Activated naive CD4-positive, alpha-beta T cell treated with anti-CD3 and anti-CD28 coated beads, Interleukin-2, amount 50 U/mL, for 72 hours (primary cell): ENCODE measurements at regions not wholly inside any gene's neighbourhood (a gene's known extent, or its start where the extent isn't known, plus 50 kb on each side); places are given as distances from the start of the nearest gene placed in this dataset.

Experiments
- ATAC-seq, 2 donors: fragments of 150-1000 bp; cut with Tn5 transposase; 2 replicates each; pipeline ENCODE4 v1.10.0; 2021; ENCODE audit warnings: mild to moderate bottlenecking in 2 of 2, moderate library complexity in 2 of 2
- DNase-seq, 2 donors: peaks; one replicate each; pipeline ENCODE4 v3.0.0; 2021 to 2022; ENCODE audit warnings: low spot score in 2 of 2
- H3K27ac Mint-ChIP-seq, 2 donors: one replicate each; pipeline ENCODE4 v1.8.0; 2022; ENCODE audit warnings: mild to moderate bottlenecking in 2 of 2, mixed read lengths in 2 of 2
- H3K36me3 Mint-ChIP-seq, 2 donors: one replicate each; pipeline ENCODE4 v1.8.0; 2022; ENCODE audit warnings: mixed read lengths in 2 of 2
- H3K9me3 Mint-ChIP-seq, 2 donors: one replicate each; pipeline ENCODE4 v1.8.0; 2022; ENCODE audit warnings: mixed read lengths in 2 of 2

GRCh38 chr14:62081951-62082350, 319.7 kb downstream of the SNAPC1 start:
- H3K27ac Mint-ChIP-seq = peak overlapping the region in 1 of 2 donors; percentile 13
- DNase-seq = no peak
- H3K9me3 Mint-ChIP-seq = peaks cover 0 to 3% of the 10 kb centered on the region in 2 donors
- H3K36me3 Mint-ChIP-seq = peaks cover 7 to 9% of the 10 kb centered on the region in 2 donors
- ATAC-seq = no peak

DNA sequence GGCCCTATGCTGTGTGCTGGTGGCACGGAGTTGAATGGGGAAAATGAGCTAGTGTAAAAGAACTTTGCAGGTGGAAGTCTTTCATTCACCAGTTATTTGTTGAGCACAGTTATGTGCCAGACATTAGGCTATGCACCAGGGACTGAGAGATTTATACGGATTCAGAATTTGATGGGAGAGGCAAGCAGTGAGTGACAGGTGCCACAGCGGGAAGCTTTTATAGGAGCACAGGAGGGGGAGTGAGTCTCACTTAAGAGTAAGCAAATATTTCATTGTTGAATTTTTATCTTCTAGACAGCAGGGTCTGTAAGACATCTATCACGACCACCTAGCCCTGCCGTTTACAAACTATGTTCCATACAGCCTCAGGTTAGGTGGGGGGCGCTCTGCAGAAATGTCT, 320.6 kb downstream of the SNAPC1 start:
- H3K36me3 Mint-ChIP-seq = peaks cover 7 to 9% of the 10 kb centered on the region in 2 donors
- peaks cover 0 to 3% of the 10 kb centered on the region in 2 donors for H3K9me3 Mint-ChIP-seq
- DNase-seq = no peak
- no peak for ATAC-seq
- H3K27ac Mint-ChIP-seq = no peak overlapping the region

DNA sequence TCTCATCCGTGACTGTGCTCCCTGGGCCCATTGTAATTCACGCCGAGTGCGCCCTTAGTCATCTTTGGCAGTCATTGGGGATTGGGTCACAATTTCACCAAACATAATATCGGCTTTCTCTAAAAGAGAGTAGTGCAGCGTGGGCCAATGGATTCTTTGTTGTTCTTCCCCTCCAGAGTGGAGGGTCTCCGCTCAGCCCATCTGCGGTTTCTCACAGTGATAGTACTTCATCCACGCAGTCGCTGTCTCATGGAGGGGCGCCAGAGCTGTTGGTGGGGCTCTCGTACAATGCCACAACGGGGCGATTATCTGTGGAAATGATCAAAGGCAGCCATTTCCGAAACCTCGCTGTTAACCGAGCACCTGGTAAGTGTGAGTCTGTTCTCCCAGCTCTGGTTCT, 321.8 kb downstream of the SNAPC1 start:
- no peak overlapping the region for H3K27ac Mint-ChIP-seq
- peaks cover 7 to 9% of the 10 kb centered on the region in 2 donors for H3K36me3 Mint-ChIP-seq
- peaks cover 0 to 3% of the 10 kb centered on the region in 2 donors for H3K9me3 Mint-ChIP-seq
- no peak for ATAC-seq
- DNase-seq = no peak

- Mint-ChIP-seq H3K27ac (no peak overlapping the region), H3K36me3 (peaks cover 9 to 15% of the 10 kb centered on the region in 2 donors), H3K9me3 (peaks cover 3 to 5% of the 10 kb centered on the region in 2 donors)
- ATAC-seq (no peak), DNase-seq (no peak)
These were observed 325.0 kb downstream of the SNAPC1 start for GRCh38 chr14:62087191-62087590.

GRCh38 chr14:62093736-62094135, 331.5 kb downstream of the SNAPC1 start:
- H3K27ac Mint-ChIP-seq = no peak overlapping the region
- DNase-seq = no peak
- no peak for ATAC-seq
- H3K36me3 Mint-ChIP-seq = peaks cover 0 to 8% of the 10 kb centered on the region in 2 donors
- peaks cover 0 to 5% of the 10 kb centered on the region in 2 donors for H3K9me3 Mint-ChIP-seq

DNA sequence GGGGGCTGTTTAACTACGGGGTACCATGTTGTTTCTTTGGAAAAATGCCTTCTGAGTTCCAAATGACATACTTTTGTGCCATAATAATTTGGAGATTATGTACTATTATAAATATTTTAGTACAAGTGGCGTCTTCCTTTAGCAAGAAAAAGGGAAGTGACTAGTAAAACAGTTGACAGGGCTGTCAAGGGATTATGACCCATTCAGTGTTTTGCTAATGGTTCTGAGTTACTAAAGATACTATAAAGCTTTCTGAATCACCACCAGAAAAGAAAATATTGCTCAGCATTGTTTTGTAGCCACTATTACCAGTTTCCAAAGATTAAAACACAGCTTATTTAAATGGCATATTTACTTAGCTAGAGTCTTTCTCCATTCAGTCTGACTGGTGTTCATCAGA, 334.9 kb downstream of the SNAPC1 start:
- ATAC-seq = no peak
- Mint-ChIP-seq H3K36me3 (no peaks in the 10 kb centered on the region), H3K27ac (no peak overlapping the region), H3K9me3 (no peaks in the 10 kb centered on the region)
- no peak for DNase-seq

GRCh38 chr14:62097824-62098223, 335.6 kb downstream of the SNAPC1 start:
- H3K36me3 Mint-ChIP-seq = no peaks in the 10 kb centered on the region
- H3K9me3 Mint-ChIP-seq = no peaks in the 10 kb centered on the region
- no peak for ATAC-seq
- no peak overlapping the region for H3K27ac Mint-ChIP-seq
- DNase-seq = no peak

GRCh38 chr14:62098357-62098756, 336.1 kb downstream of the SNAPC1 start:
- no peak for ATAC-seq
- no peak overlapping the region for H3K27ac Mint-ChIP-seq
- DNase-seq = no peak

GRCh38 chr14:62099091-62099490, 336.9 kb downstream of the SNAPC1 start:
- Mint-ChIP-seq H3K9me3 (no peaks in the 10 kb centered on the region), H3K36me3 (no peaks in the 10 kb centered on the region), H3K27ac (no peak overlapping the region)
- ATAC-seq = no peak
- no peak for DNase-seq

More at GRCh38 chr14:62098357-62098756, 336.1 kb downstream of the SNAPC1 start:
- no peaks in the 10 kb centered on the region for H3K9me3 Mint-ChIP-seq
- no peaks in the 10 kb centered on the region for H3K36me3 Mint-ChIP-seq

- Mint-ChIP-seq H3K27ac (no peak overlapping the region), H3K36me3 (no peaks in the 10 kb centered on the region), H3K9me3 (no peaks in the 10 kb centered on the region)
- DNase-seq (no peak), ATAC-seq (peak in 1 of 2 donors; percentile 77)
These were observed 339.0 kb downstream of the SNAPC1 start for GRCh38 chr14:62101189-62101588.

DNA sequence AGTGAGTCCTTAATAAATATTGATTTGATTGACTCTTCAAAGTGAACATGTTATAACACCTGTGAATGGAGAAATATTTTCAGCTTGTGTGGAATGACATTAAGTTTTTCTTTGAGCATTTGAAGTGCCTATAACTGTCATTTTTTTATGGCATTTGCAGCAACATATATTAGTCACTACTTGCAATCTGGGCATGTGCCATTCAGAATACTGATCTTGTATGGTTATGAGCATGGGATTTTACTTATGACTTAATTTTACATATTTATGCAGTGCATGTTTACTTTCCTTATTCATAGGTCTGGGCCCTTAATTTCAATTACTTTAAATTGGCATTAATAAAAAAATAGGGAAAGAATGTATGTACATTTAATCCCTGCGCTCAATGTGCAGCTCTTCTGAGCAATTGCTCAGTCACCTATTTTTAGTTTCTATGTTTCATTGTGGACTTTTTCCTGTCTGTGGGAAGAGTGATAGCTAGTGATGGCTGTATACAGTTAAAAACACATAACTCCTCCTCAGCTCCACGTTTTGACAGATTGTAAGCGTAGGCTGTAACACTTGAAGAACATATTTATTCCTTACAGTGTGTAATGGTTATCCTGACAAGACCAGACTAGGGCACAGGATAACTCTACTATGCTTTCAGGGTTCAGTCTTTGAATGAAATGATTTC, 339.6 kb downstream of the SNAPC1 start:
- peak in 1 of 2 donors; percentile 67 for ATAC-seq
- no peaks in the 10 kb centered on the region for H3K36me3 Mint-ChIP-seq
- H3K27ac Mint-ChIP-seq = no peak overlapping the region
- no peak for DNase-seq
- H3K9me3 Mint-ChIP-seq = no peaks in the 10 kb centered on the region

DNA sequence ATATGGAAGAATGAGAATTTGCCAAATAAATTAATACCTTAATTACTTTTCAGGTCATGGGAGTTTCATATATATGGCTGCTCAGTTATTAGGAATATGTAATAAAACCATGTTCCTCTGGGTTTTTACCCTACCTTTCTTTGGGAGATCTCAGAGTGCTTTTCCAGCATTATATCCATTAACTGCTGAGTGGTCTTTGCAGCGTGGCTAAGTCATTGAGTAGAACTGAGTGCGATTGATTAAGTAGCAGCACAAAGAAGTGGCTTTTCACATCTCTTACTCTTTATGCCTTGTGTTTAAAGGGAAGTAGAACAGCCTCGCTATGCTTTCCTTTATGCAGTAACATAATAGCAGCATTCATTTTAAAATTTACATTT, 340.1 kb downstream of the SNAPC1 start:
- ATAC-seq = no peak
- no peaks in the 10 kb centered on the region for H3K9me3 Mint-ChIP-seq
- H3K27ac Mint-ChIP-seq = no peak overlapping the region

DNA sequence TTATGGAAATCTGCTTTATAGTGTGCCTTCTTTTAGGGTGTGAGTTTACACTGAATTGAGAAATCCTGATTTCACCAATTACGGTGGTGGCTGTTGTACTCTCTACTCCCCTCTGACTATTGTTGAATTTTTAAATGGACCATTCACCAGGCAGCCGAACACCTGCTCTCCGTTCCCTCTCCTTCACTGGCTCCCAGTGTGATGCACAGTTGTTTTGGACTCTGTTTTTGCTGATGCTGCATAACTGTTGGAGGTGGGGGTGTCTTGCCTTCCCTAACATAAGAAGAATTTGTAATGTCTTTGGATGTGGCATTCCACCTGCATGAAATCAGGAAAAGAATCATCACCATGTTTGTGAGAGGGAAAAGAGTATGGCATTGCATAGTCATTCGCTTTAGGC, 341.2 kb downstream of the SNAPC1 start:
- no peak overlapping the region for H3K27ac Mint-ChIP-seq
- DNase-seq = no peak
- H3K9me3 Mint-ChIP-seq = no peaks in the 10 kb centered on the region
- no peaks in the 10 kb centered on the region for H3K36me3 Mint-ChIP-seq
- ATAC-seq = no peak

More for the DNA sequence above, 340.1 kb downstream of the SNAPC1 start:
- H3K36me3 Mint-ChIP-seq = no peaks in the 10 kb centered on the region
- DNase-seq = no peak

DNA sequence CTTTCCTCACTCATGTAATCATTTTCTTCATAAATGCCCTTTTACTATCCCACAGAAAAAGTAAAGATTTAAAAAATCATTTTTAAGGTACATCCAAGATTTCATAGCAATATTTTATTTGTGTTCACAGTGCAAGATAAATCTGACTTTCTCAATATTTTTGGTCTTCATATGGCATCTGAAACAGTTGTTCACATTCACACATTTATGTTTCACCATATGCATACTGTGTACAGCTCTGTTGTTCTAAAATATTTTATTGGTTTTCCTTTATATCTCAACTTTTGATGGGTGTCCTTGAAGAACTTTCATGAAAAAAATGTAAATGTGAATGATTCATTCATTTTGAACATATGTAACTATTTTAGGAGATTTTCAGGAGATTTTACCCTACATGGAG, 348.7 kb downstream of the SNAPC1 start:
- Mint-ChIP-seq H3K9me3 (no peaks in the 10 kb centered on the region), H3K27ac (no peak overlapping the region), H3K36me3 (no peaks in the 10 kb centered on the region)
- ATAC-seq (no peak), DNase-seq (no peak)

DNA sequence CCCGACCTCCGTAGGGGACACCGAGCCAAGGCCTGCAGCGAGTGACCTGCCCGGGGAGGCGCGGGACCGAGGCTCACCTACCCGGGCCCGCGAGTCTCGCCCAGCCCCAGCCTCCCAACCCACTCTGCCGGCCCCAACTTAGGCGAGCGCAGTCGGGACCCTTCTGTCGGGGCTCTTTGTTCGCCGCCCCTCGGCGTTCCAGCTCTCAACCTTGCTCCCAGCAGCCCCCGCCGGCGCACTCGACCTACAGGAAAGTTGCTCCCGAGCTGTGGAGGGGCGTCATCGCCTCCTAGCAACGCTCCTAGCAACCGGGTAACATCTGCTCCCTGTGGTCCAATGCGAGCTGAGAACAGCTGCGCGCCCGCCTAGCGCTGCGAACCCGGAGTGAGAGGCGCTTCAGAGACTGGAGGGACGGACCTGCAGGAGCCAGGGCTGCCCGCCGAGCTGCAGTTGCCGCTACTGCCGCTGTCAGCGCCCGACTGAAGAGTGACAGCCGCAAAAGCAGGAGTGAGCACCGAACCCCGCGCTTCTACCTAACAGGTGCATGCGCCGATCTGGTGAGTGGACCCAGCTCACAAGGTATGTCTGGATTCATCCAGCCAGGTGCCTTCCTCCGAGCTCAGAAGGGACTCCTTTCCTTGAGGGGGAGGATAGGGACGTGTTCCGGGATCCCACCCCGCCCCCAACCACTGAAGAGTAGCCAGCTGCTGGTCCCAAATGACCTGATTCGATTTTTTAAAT, 355.0 kb downstream of the SNAPC1 start:
- ATAC-seq (peak; percentile 63 to 98), DNase-seq (peak in 1 of 2 donors; percentile 65)
- H3K36me3 Mint-ChIP-seq = no peaks in the 10 kb centered on the region
- no peak overlapping the region for H3K27ac Mint-ChIP-seq
- H3K9me3 Mint-ChIP-seq = no peaks in the 10 kb centered on the region

DNA sequence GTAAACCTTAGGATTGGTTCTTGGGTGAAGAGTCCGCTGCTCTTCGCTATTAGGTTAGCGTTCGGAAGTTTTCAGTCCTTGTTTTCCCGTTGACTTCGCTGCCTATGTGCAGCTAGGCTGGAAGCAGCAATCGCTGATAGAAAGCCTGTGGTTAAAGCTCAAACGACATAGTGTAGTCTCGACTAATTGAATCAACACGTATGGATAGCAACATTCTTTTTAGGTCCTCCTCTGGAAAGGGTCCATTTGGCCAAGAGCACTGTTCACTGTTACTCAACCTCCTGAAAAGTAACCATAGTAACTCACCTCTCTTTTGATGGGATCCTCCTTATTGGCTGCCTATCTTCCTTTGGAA, 355.5 kb downstream of the SNAPC1 start:
- ATAC-seq = no peak
- H3K36me3 Mint-ChIP-seq = no peaks in the 10 kb centered on the region
- H3K27ac Mint-ChIP-seq = no peak overlapping the region
- no peak for DNase-seq
- H3K9me3 Mint-ChIP-seq = no peaks in the 10 kb centered on the region

GRCh38 chr14:62118461-62118860, 356.2 kb downstream of the SNAPC1 start:
- ATAC-seq = no peak
- Mint-ChIP-seq H3K36me3 (no peaks in the 10 kb centered on the region), H3K27ac (no peak overlapping the region), H3K9me3 (no peaks in the 10 kb centered on the region)
- DNase-seq = no peak

- ATAC-seq (no peak), DNase-seq (no peak)
- Mint-ChIP-seq H3K36me3 (no peaks in the 10 kb centered on the region), H3K9me3 (no peaks in the 10 kb centered on the region), H3K27ac (no peak overlapping the region)
These were observed 356.7 kb downstream of the SNAPC1 start for GRCh38 chr14:62118871-62119270.
